SU-DHL-6 (cell line): ENCODE measurements at regions not wholly inside any gene's neighbourhood (a gene's known extent, or its start where the extent isn't known, plus 50 kb on each side); places are given as distances from the start of the nearest gene placed in this dataset.

Experiments used
- EZH2phosphoT487 ChIP-seq: fragments of 200-600 bp; sonication (generic), shearing (Covaris generic); conservative IDR thresholded peaks from 2 replicates; pipeline ENCODE4 v1.6.1; 2018; ENCODE audit warnings: mild to moderate bottlenecking, antibody characterized with exemption, low read length, moderate library complexity, mixed read lengths
- TF ChIP-seq, protein P1 (sequence below): fragments of 200-600 bp; sonication (generic); IDR thresholded peaks from one replicate; pipeline ENCODE4 v1.5.1; 2017; ENCODE audit warnings: antibody characterized with exemption, mild to moderate bottlenecking, low read length, moderate library complexity; ENCODE audit not compliant: insufficient read depth, poor library complexity, severe bottlenecking

- TF ChIP-seq, protein P1, sequence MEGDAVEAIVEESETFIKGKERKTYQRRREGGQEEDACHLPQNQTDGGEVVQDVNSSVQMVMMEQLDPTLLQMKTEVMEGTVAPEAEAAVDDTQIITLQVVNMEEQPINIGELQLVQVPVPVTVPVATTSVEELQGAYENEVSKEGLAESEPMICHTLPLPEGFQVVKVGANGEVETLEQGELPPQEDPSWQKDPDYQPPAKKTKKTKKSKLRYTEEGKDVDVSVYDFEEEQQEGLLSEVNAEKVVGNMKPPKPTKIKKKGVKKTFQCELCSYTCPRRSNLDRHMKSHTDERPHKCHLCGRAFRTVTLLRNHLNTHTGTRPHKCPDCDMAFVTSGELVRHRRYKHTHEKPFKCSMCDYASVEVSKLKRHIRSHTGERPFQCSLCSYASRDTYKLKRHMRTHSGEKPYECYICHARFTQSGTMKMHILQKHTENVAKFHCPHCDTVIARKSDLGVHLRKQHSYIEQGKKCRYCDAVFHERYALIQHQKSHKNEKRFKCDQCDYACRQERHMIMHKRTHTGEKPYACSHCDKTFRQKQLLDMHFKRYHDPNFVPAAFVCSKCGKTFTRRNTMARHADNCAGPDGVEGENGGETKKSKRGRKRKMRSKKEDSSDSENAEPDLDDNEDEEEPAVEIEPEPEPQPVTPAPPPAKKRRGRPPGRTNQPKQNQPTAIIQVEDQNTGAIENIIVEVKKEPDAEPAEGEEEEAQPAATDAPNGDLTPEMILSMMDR: no peak
- no peak for TF ChIP-seq EZH2phosphoT487
These were observed 153.7 kb upstream of the OLIG3 start for GRCh38 chr6:137647762-137648447.
